ENCODE measurements at regions not wholly inside any gene's neighbourhood (a gene's known extent, or its start where the extent isn't known, plus 50 kb on each side); places are given as distances from the start of the nearest gene placed in this dataset.

- TF ChIP-seq ZNF221 (tag by site-specific recombination; IDR thresholded peaks at IDR 0.05; ENCODE audit: borderline replicate concordance) (no peak), KLF7 (tag by site-specific recombination; IDR thresholded peaks at IDR 0.05; ENCODE audit: borderline replicate concordance) (no peak), ZNF121 (tag by site-specific recombination; IDR thresholded peaks at IDR 0.05) (no peak), KLF16 (tag by site-specific recombination; IDR thresholded peaks at IDR 0.05) (no peak), ZNF629 (tag by site-specific recombination; IDR thresholded peaks at IDR 0.05) (no peak), CTCF (tag by site-specific recombination; IDR thresholded peaks at IDR 0.05) (no peak), TCF7L2 (IDR thresholded peaks at IDR 0.05; ENCODE audit: borderline replicate concordance, low read depth, low read length) (no peak), ZFP41 (tag by site-specific recombination; IDR thresholded peaks at IDR 0.05; ENCODE audit: borderline replicate concordance) (no peak), ZNF341 (tag by site-specific recombination; IDR thresholded peaks at IDR 0.05; ENCODE audit: low read depth) (no peak), ZNF311 (tag by site-specific recombination; IDR thresholded peaks at IDR 0.05; ENCODE audit: borderline replicate concordance) (no peak)
- TF ChIP-seq, protein P1, sequence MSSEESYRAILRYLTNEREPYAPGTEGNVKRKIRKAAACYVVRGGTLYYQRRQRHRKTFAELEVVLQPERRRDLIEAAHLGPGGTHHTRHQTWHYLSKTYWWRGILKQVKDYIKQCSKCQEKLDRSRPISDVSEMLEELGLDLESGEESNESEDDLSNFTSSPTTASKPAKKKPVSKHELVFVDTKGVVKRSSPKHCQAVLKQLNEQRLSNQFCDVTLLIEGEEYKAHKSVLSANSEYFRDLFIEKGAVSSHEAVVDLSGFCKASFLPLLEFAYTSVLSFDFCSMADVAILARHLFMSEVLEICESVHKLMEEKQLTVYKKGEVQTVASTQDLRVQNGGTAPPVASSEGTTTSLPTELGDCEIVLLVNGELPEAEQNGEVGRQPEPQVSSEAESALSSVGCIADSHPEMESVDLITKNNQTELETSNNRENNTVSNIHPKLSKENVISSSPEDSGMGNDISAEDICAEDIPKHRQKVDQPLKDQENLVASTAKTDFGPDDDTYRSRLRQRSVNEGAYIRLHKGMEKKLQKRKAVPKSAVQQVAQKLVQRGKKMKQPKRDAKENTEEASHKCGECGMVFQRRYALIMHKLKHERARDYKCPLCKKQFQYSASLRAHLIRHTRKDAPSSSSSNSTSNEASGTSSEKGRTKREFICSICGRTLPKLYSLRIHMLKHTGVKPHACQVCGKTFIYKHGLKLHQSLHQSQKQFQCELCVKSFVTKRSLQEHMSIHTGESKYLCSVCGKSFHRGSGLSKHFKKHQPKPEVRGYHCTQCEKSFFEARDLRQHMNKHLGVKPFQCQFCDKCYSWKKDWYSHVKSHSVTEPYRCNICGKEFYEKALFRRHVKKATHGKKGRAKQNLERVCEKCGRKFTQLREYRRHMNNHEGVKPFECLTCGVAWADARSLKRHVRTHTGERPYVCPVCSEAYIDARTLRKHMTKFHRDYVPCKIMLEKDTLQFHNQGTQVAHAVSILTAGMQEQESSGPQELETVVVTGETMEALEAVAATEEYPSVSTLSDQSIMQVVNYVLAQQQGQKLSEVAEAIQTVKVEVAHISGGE (tag by site-specific recombination; conservative IDR thresholded peaks at IDR 0.05; ENCODE audit: low read depth) = no peak
- TF ChIP-seq, protein P2, sequence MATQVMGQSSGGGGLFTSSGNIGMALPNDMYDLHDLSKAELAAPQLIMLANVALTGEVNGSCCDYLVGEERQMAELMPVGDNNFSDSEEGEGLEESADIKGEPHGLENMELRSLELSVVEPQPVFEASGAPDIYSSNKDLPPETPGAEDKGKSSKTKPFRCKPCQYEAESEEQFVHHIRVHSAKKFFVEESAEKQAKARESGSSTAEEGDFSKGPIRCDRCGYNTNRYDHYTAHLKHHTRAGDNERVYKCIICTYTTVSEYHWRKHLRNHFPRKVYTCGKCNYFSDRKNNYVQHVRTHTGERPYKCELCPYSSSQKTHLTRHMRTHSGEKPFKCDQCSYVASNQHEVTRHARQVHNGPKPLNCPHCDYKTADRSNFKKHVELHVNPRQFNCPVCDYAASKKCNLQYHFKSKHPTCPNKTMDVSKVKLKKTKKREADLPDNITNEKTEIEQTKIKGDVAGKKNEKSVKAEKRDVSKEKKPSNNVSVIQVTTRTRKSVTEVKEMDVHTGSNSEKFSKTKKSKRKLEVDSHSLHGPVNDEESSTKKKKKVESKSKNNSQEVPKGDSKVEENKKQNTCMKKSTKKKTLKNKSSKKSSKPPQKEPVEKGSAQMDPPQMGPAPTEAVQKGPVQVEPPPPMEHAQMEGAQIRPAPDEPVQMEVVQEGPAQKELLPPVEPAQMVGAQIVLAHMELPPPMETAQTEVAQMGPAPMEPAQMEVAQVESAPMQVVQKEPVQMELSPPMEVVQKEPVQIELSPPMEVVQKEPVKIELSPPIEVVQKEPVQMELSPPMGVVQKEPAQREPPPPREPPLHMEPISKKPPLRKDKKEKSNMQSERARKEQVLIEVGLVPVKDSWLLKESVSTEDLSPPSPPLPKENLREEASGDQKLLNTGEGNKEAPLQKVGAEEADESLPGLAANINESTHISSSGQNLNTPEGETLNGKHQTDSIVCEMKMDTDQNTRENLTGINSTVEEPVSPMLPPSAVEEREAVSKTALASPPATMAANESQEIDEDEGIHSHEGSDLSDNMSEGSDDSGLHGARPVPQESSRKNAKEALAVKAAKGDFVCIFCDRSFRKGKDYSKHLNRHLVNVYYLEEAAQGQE (tag by site-specific recombination; IDR thresholded peaks at IDR 0.05) = no peak
- TF ChIP-seq, protein P3, sequence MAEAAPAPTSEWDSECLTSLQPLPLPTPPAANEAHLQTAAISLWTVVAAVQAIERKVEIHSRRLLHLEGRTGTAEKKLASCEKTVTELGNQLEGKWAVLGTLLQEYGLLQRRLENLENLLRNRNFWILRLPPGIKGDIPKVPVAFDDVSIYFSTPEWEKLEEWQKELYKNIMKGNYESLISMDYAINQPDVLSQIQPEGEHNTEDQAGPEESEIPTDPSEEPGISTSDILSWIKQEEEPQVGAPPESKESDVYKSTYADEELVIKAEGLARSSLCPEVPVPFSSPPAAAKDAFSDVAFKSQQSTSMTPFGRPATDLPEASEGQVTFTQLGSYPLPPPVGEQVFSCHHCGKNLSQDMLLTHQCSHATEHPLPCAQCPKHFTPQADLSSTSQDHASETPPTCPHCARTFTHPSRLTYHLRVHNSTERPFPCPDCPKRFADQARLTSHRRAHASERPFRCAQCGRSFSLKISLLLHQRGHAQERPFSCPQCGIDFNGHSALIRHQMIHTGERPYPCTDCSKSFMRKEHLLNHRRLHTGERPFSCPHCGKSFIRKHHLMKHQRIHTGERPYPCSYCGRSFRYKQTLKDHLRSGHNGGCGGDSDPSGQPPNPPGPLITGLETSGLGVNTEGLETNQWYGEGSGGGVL (tag by site-specific recombination; IDR thresholded peaks at IDR 0.05) = no peak
Observed at GRCh38 chrX:127405946-127406345, 586.4 kb downstream of the PRR32 start.
